C4-2B (cell line): ENCODE measurements at regions not wholly inside any gene's neighbourhood (a gene's known extent, or its start where the extent isn't known, plus 50 kb on each side); places are given as distances from the start of the nearest gene placed in this dataset.

Experiments
- H3K27ac ChIP-seq: fragments of 450-650 bp; 2 replicates; pipeline ENCODE4 v1.5.1; 2017
- ZFX ChIP-seq: fragments of 450-650 bp; IDR thresholded peaks from 2 replicates; pipeline ENCODE4 v1.6.1; 2017
- TF ChIP-seq, protein P1 (sequence below): fragments of 450-650 bp; conservative IDR thresholded peaks from 2 replicates; pipeline ENCODE4 v1.5.1; 2017; ENCODE audit warnings: mild to moderate bottlenecking

DNA sequence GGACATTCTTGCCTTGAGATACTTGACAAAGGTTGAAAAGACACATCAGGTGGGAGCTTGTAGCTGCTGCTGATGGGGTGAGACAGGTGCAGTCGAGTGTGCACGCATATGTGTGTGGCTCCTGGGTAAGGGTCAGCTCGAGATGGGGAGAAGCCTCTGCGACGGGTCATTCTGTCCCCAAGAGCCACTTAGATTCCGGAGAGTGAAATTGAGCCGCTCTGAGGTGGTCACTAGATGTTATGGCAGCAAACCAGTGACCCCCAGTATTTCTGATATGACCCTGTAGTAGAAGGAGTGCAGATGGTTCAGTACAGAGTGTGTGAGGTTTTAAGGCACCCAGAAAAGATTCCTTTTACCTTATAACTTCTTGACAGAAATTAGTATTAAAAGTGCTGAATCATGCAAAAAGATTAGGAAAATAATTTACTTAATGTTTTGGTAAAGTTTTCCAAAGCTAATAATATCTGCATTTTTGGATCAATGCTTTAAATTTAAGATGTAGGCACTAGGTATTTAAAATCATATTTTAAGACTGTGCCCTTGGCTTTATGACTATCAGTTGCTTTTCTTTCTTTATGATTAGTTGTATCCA lies 241.9 kb upstream of the TOPAZ1 start:
- no peak overlapping the region for H3K27ac ChIP-seq
- TF ChIP-seq, protein P1, sequence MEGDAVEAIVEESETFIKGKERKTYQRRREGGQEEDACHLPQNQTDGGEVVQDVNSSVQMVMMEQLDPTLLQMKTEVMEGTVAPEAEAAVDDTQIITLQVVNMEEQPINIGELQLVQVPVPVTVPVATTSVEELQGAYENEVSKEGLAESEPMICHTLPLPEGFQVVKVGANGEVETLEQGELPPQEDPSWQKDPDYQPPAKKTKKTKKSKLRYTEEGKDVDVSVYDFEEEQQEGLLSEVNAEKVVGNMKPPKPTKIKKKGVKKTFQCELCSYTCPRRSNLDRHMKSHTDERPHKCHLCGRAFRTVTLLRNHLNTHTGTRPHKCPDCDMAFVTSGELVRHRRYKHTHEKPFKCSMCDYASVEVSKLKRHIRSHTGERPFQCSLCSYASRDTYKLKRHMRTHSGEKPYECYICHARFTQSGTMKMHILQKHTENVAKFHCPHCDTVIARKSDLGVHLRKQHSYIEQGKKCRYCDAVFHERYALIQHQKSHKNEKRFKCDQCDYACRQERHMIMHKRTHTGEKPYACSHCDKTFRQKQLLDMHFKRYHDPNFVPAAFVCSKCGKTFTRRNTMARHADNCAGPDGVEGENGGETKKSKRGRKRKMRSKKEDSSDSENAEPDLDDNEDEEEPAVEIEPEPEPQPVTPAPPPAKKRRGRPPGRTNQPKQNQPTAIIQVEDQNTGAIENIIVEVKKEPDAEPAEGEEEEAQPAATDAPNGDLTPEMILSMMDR: no peak
- no peak for TF ChIP-seq ZFX

DNA sequence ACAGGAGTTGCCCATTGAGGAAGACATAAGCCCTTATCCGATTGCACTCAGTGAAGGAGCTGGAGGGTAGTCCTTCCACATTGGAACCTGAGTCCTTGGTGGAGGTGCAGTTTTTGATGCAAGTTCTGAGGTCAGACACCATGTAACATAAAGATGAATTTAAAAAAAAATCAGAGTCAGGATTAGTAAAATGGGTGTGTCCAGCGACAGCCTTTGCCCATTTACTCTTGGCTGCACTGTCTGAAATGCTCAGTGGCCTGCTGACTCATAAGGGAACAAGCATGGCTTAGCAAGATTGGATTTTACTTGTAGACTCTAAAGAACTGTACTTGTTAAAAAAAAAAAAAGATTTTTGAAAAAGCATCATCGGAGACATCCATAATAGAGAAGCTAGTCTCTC lies 241.1 kb upstream of the TOPAZ1 start:
- H3K27ac ChIP-seq: no peak overlapping the region
- no peak for TF ChIP-seq ZFX
- TF ChIP-seq, protein P1: no peak

DNA sequence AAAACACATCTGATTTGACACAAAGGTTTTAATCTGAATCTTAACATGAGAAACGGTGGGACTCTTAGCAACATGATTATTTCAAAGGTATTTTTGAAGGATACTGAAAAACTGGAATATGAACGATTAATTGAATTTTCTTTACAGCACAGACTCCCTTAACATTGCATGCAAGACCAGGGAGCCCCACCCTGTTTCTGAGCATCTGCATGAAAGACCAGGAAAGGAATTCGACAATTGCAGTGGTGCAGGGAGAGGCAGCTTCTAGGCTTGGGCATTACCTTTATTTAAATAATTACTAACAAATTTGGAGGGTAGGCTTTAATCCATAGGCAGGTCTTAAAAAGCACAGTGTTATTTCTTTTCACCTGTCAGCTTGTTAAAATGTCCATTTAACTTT lies 240.6 kb upstream of the TOPAZ1 start:
- TF ChIP-seq ZFX: no peak
- TF ChIP-seq, protein P1: no peak
- no peak overlapping the region for H3K27ac ChIP-seq

DNA sequence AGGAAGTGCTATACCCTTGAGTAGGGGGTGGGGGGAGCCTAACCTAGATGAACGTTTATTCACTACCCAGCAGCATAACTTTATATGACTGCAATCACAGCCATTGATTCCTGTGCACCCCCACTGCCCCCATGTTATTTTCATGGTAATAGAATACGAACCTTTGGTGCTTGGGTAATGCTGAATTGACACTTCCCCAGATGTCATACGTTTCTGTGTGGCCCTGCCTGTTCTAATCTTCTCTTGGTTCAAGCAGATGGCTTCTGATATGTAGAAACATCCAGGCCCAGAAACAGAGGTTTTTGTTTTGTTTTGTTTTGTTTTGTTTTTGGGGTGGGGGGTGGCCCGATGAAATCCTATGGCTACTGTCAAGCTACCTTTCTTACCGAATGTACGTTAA lies 237.9 kb upstream of the TOPAZ1 start:
- H3K27ac ChIP-seq: no peak overlapping the region
- TF ChIP-seq, protein P1: no peak
- no peak for TF ChIP-seq ZFX

DNA sequence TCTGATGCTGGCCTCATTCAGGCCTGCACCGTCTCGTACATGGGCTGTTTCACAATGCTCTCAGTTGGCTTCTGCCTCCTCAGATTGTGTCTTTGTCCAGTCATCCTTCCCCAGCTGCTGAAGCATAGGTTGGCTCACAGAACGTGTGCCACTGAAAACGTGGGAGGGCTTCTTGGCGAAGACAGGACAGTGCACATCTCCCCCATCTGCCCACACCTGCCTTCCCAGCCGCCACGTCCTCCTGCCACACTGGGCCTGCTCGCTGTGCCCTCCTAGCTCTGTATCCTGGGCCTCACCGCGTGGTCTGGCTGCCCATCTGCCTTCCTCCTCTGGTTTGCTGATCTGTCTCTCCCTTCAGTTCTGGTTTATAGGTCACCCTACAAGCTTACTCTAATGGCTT lies 230.0 kb upstream of the TOPAZ1 start:
- TF ChIP-seq, protein P1: no peak
- TF ChIP-seq ZFX: no peak
- no peak overlapping the region for H3K27ac ChIP-seq

DNA sequence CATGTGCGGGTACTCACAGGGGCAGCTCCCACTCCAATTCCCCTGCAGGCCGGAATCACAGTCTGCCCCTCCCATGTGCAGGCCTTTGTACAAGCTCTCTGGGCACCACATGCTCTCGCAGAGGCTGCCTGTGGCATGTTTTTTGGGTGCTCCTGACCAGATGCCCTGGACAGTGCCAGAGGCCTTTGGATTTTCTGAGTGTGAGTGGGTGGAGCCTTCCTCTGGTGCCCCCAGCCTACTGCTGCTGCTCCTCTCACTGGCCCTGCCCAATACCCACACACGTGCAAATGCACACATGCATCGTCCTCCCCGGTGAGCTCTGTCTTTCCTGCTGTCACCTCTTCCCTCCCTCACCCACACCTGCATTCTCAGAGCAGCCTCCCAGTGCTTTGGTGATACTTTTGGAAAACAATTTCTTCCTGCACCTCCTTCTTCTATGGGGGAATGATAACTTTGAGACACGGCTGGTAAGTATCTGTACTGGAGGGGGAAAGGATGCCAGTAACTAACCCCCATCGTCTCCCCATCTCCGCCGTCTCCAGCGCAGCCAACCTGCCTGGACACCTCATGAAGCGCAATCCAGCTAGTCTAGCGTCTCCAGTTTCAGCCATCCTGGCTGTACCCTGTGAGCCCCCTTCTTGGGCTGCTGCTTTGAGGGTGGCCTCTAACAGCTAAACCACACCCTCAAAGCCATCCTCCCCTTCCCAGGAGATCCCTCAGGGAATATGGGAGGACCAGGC lies 229.4 kb upstream of the TOPAZ1 start:
- TF ChIP-seq, protein P1: no peak
- TF ChIP-seq ZFX: no peak
- H3K27ac ChIP-seq: no peak overlapping the region

DNA sequence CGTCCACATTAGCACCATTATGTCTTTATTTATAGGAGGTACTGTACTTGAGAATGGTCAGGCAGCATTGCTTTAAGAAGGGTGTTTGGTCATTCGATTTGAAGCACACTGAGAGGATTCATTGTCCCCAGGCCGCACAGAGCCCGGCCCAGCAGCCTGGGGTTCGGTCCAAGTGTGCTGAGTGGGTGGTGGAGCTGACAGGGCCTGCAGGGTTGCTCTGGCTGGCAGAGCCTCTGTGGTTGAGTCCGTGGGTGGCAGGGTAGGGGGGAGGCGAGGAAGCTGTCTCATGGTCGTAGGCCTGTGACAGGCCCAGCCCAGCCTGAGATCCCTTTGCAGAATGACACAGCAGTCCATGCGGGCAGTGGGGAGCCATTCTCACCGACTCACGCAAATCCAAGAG lies 227.7 kb upstream of the TOPAZ1 start:
- TF ChIP-seq, protein P1: no peak
- no peak for TF ChIP-seq ZFX
- no peak overlapping the region for H3K27ac ChIP-seq
